GM12892 (cell line): ENCODE measurements at regions not wholly inside any gene's neighbourhood (a gene's known extent, or its start where the extent isn't known, plus 50 kb on each side); places are given as distances from the start of the nearest gene placed in this dataset.

ENCODE experiments used
- DNase-seq: peaks from one replicate; pipeline ENCODE4 v3.0.0; 2011; ENCODE audit not compliant: insufficient read length
- FAIRE-seq: peaks from 2 replicates; lab custom pipeline; 2011; peaks lifted over from hg19 to GRCh38; lab: Jason Lieb, UNC
- POLR2A ChIP-seq: IDR thresholded peaks from 2 replicates; pipeline ENCODE4 v1.6.1; 2011; ENCODE audit warnings: low read depth, low read length, control low read depth
- POLR2AphosphoS5 ChIP-seq: IDR thresholded peaks from 2 replicates; pipeline ENCODE4 v1.6.1; 2011; ENCODE audit warnings: low read depth, low read length, control low read depth
- TAF1 ChIP-seq: IDR thresholded peaks from 2 replicates; pipeline ENCODE4 v1.6.1; 2011; ENCODE audit warnings: low read depth, mild to moderate bottlenecking, control low read depth, low read length, borderline replicate concordance

GRCh38 chr11:30172883-30173311 is 57.9 kb upstream of the FSHB start:
- TF ChIP-seq POLR2AphosphoS5 (no peak), TAF1 (no peak), POLR2A (no peak)
- FAIRE-seq (no peak), DNase-seq (no peak)

- DNase-seq = no peak
- no peak for FAIRE-seq
- TF ChIP-seq TAF1 (no peak), POLR2AphosphoS5 (no peak), POLR2A (no peak)
These were observed 56.4 kb upstream of the FSHB start for GRCh38 chr11:30174265-30175020.
